ENCODE measurements at regions not wholly inside any gene's neighbourhood (a gene's known extent, or its start where the extent isn't known, plus 50 kb on each side); places are given as distances from the start of the nearest gene placed in this dataset.

GRCh38 chr10:28801869-28802268 lies 124.5 kb downstream of the BAMBI start:
- Histone ChIP-seq H3K36me3 (ENCODE audit: insufficient read depth, low read length, poor library complexity, severe bottlenecking) (no peaks in the 10 kb centered on the region), H3K4me3 (ENCODE audit: low read depth, low read length, poor library complexity, severe bottlenecking) (no peak overlapping the region), H3K9me3 (ENCODE audit: low read depth, low read length, poor library complexity, severe bottlenecking) (no peaks in the 10 kb centered on the region), H3K4me1 (ENCODE audit: insufficient read depth, low read length, poor library complexity, severe bottlenecking) (peaks cover 7% of the 10 kb centered on the region), H3K27me3 (replicated peaks; ENCODE audit: insufficient read depth, low read depth, low read length, poor library complexity) (no peaks in the 10 kb centered on the region), H3K27ac (ENCODE audit: low read depth, low read length, poor library complexity, severe bottlenecking) (no peak overlapping the region)
- ChIA-PET CTCF (no interaction called here), POLR2A (ENCODE audit: low non-redundant PET) (no interaction called here)
- no TSS peak for BruUV-seq (replicated peaks)
- DNase-seq (ENCODE audit: low spot score), result no peak
- TF ChIP-seq EZH2 (IDR thresholded peaks at IDR 0.05; ENCODE audit: borderline replicate concordance, low read depth, low read length, poor library complexity, severe bottlenecking) (no peak), CTCF (conservative IDR thresholded peaks at IDR 0.05; ENCODE audit: low read depth, low read length) (no peak)
- intact Hi-C loops (cut with micrococcal nuclease; ENCODE audit: unreplicated experiment), result no loop called here

GRCh38 chr10:28805390-28805789 lies 128.1 kb downstream of the BAMBI start:
- Histone ChIP-seq H3K27me3 (replicated peaks; ENCODE audit: insufficient read depth, low read depth, low read length, poor library complexity) (no peaks in the 10 kb centered on the region), H3K36me3 (ENCODE audit: insufficient read depth, low read length, poor library complexity, severe bottlenecking) (no peaks in the 10 kb centered on the region), H3K4me3 (ENCODE audit: low read depth, low read length, poor library complexity, severe bottlenecking) (no peak overlapping the region), H3K9me3 (ENCODE audit: low read depth, low read length, poor library complexity, severe bottlenecking) (no peaks in the 10 kb centered on the region), H3K4me1 (ENCODE audit: insufficient read depth, low read length, poor library complexity, severe bottlenecking) (peaks cover 3% of the 10 kb centered on the region), H3K27ac (ENCODE audit: low read depth, low read length, poor library complexity, severe bottlenecking) (no peak overlapping the region)
- no peak for DNase-seq (ENCODE audit: low spot score)
- intact Hi-C loops (cut with micrococcal nuclease; ENCODE audit: unreplicated experiment), result no loop called here
- ChIA-PET CTCF (no interaction called here), POLR2A (ENCODE audit: low non-redundant PET) (no interaction called here)
- BruUV-seq (replicated peaks), result no TSS peak
- no peak for TF ChIP-seq CTCF (conservative IDR thresholded peaks at IDR 0.05; ENCODE audit: low read depth, low read length)
- TF ChIP-seq EZH2 (IDR thresholded peaks at IDR 0.05; ENCODE audit: borderline replicate concordance, low read depth, low read length, poor library complexity, severe bottlenecking), result no peak

GRCh38 chr10:28806488-28806941 lies 129.2 kb downstream of the BAMBI start:
- TF ChIP-seq CTCF (conservative IDR thresholded peaks at IDR 0.05; ENCODE audit: low read depth, low read length), result no peak
- no peak for TF ChIP-seq EZH2 (IDR thresholded peaks at IDR 0.05; ENCODE audit: borderline replicate concordance, low read depth, low read length, poor library complexity, severe bottlenecking)
- BruUV-seq (replicated peaks), result no TSS peak
- H3K27me3 ChIP-seq (replicated peaks; ENCODE audit: insufficient read depth, low read depth, low read length, poor library complexity), result no peaks in the 10 kb centered on the region
- ChIA-PET POLR2A (ENCODE audit: low non-redundant PET) (no interaction called here), CTCF (no interaction called here)
- no peak for DNase-seq (ENCODE audit: low spot score)
- H3K4me1 ChIP-seq (ENCODE audit: insufficient read depth, low read length, poor library complexity, severe bottlenecking), result peaks cover 3% of the 10 kb centered on the region
- no peaks in the 10 kb centered on the region for H3K9me3 ChIP-seq (ENCODE audit: low read depth, low read length, poor library complexity, severe bottlenecking)
- no peak overlapping the region for H3K4me3 ChIP-seq (ENCODE audit: low read depth, low read length, poor library complexity, severe bottlenecking)
- H3K36me3 ChIP-seq (ENCODE audit: insufficient read depth, low read length, poor library complexity, severe bottlenecking), result no peaks in the 10 kb centered on the region
- intact Hi-C loops (cut with micrococcal nuclease; ENCODE audit: unreplicated experiment), result no loop called here
- no peak overlapping the region for H3K27ac ChIP-seq (ENCODE audit: low read depth, low read length, poor library complexity, severe bottlenecking)

All from A673 (cell line).